ENCODE measurements at regions not wholly inside any gene's neighbourhood (a gene's known extent, or its start where the extent isn't known, plus 50 kb on each side); places are given as distances from the start of the nearest gene placed in this dataset.
A peak's percentile ranks its signal among the peaks of the same experiment; 100 is the strongest.

DNA sequence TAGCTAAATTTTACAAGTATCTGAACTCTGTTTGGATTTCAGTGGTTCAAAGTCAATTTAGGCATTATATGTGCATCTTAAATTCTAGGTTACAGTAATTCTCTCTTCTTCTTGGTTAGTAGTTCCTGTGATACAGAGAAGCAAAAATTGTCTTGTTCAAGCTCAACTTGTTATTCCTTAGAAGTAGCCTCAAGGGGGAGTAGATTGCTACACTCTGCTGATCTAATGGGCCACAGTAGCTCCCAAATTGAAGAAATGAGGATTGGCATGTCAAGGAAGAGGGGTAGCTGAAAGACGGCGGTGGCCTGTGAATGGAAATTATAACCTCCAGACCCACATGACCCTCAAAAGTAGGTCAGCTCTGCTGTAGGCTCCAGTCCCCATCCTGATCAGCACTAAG, 334.7 kb downstream of the HRH4 start:
- Histone ChIP-seq H3K79me2 (ENCODE audit: control insufficient read depth in 1 of 2, insufficient read depth in 2 of 2, low read length in 2 of 2) (no peaks in the 10 kb centered on the region), H3K4ac (replicated peaks; ENCODE audit: insufficient read length, low read depth, low read length) (no peak overlapping the region), H3K36me3 (ENCODE audit: control insufficient read depth in 2 of 4, insufficient read depth in 4 of 4, low read length in 3 of 4) (no peaks in the 10 kb centered on the region), H3K14ac (ENCODE audit: insufficient read length) (no peak overlapping the region), H3K23me2 (ENCODE audit: low read depth, low read length) (no peaks in the 10 kb centered on the region), H2BK120ac (replicated peaks; ENCODE audit: low read depth, low read length) (no peak overlapping the region), H3K56ac (replicated peaks; ENCODE audit: insufficient read length, low read depth, low read length) (no peak overlapping the region), H3K9ac (replicated peaks in 1 of 4; ENCODE audit: extremely low read depth in 1 of 4, low read depth in 3 of 4, low read length in 3 of 4) (no peak overlapping the region), H2AFZ (ENCODE audit: low read length) (no peak overlapping the region), H3K4me1 (replicated peaks in 1 of 4; ENCODE audit: control insufficient read depth in 3 of 4, insufficient read depth in 4 of 4, low read length in 3 of 4) (peaks cover 3 to 15% (median 11%) of the 10 kb centered on the region in 4 experiments; a peak in 6 of 7 replicates), H4K5ac (ENCODE audit: insufficient read length, low read depth, low read length) (no peak overlapping the region), H2BK15ac (ENCODE audit: low read length) (no peak overlapping the region), H3K79me1 (ENCODE audit: low read depth, low read length) (no peaks in the 10 kb centered on the region; the same call in 1 of the 2 replicates), H2BK5ac (ENCODE audit: low read depth, low read length) (no peak overlapping the region), H2AK5ac (ENCODE audit: low read depth, low read length) (no peak overlapping the region), H3K4me3 (ENCODE audit: extremely low read depth in 1 of 4, insufficient read depth in 2 of 4, low read depth in 3 of 4, low read length in 4 of 4) (no peak overlapping the region), H3K4me2 (ENCODE audit: insufficient read depth in 1 of 2, low read depth in 2 of 2, low read length in 2 of 2) (no peak overlapping the region), H4K91ac (replicated peaks; ENCODE audit: insufficient read length, low read length) (no peak overlapping the region), H4K20me1 (replicated peaks in 1 of 2; ENCODE audit: control insufficient read depth in 1 of 2, insufficient read depth in 2 of 2, low read length in 2 of 2) (no peaks in the 10 kb centered on the region), H2BK20ac (ENCODE audit: low read length) (no peak overlapping the region), H3K23ac (ENCODE audit: insufficient read length) (no peak overlapping the region), H3K18ac (ENCODE audit: extremely low read depth, low read length) (no peak overlapping the region), H3K27me3 (replicated peaks in 1 of 4; ENCODE audit: control insufficient read depth in 3 of 4, extremely low read depth in 1 of 4, insufficient read depth in 3 of 4, low read length in 3 of 4) (no peaks in the 10 kb centered on the region), H2BK12ac (ENCODE audit: low read depth, low read length) (no peak overlapping the region), H4K8ac (ENCODE audit: extremely low read depth, insufficient read depth, low read length) (no peak overlapping the region), H3K9me3 (ENCODE audit: insufficient read depth in 2 of 2, low read depth in 1 of 2, low read length in 1 of 2) (no peaks in the 10 kb centered on the region), H3K27ac (ENCODE audit: low read depth, low read length) (no peak overlapping the region)
- no peak for FAIRE-seq
- 82% methylated on average over 2 of the region's 2 CpGs; no CpG with 5 or more reads in 1 of the 2 experiments for WGBS, 2 experiments (ENCODE audit: extremely low coverage in 1 of 2, insufficient coverage in 1 of 2, insufficient read length in 1 of 2, insufficient replicate concordance in 2 of 2, low coverage in 1 of 2, low lambda C conversion rate in 2 of 2, missing lambda C conversion rate in 1 of 2)
- TF ChIP-seq, protein P1, sequence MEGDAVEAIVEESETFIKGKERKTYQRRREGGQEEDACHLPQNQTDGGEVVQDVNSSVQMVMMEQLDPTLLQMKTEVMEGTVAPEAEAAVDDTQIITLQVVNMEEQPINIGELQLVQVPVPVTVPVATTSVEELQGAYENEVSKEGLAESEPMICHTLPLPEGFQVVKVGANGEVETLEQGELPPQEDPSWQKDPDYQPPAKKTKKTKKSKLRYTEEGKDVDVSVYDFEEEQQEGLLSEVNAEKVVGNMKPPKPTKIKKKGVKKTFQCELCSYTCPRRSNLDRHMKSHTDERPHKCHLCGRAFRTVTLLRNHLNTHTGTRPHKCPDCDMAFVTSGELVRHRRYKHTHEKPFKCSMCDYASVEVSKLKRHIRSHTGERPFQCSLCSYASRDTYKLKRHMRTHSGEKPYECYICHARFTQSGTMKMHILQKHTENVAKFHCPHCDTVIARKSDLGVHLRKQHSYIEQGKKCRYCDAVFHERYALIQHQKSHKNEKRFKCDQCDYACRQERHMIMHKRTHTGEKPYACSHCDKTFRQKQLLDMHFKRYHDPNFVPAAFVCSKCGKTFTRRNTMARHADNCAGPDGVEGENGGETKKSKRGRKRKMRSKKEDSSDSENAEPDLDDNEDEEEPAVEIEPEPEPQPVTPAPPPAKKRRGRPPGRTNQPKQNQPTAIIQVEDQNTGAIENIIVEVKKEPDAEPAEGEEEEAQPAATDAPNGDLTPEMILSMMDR (IDR thresholded peaks at IDR 0.05; ENCODE audit: control extremely low read depth in 1 of 3, insufficient read depth in 1 of 3, low read depth in 1 of 3, low read length in 3 of 3), result peak in 1 of 3 experiments; percentile 17; a peak in 2 of 4 replicates
- TF ChIP-seq RAD21 (IDR thresholded peaks at IDR 0.05 in 1 of 2, conservative IDR thresholded peaks at IDR 0.05 in 1 of 2; ENCODE audit: low read depth in 2 of 2, low read length in 2 of 2) (peak; percentile 25 to 53; a peak in 3 of 4 replicates), SIX5 (IDR thresholded peaks at IDR 0.05; ENCODE audit: low read depth, low read length) (no peak)
- no peak for DNase-seq (ENCODE audit: low read depth in 1 of 2, low spot score in 2 of 2)
- ChIA-PET POLR2A (ENCODE audit: partially characterized antibody) (no interaction called here), CTCF (ENCODE audit: partially characterized antibody) (interaction anchor here (0.6 to 1.4 kb wide), 3 partner anchors 9 to 138 kb away, joined by 3 to 5 read pairs (median 4); no protein-coding TSS in a partner anchor)
